Mucosa of gallbladder (tissue), 1 donor: ENCODE measurements at regions not wholly inside any gene's neighbourhood (a gene's known extent, or its start where the extent isn't known, plus 50 kb on each side); places are given as distances from the start of the nearest gene placed in this dataset.
"Not testable (repeated sequence)": the region's sequence is repeated elsewhere in the genome, so short reads cannot be mapped to it uniquely, and the experiment has no call there.

Experiments used
- DNase-seq: peaks from one replicate; pipeline ENCODE4 v3.0.0-alpha.2; 2020; ENCODE audit warnings: low spot score
- donor health status: DM: no; HTN: no; CAD: no.

DNA sequence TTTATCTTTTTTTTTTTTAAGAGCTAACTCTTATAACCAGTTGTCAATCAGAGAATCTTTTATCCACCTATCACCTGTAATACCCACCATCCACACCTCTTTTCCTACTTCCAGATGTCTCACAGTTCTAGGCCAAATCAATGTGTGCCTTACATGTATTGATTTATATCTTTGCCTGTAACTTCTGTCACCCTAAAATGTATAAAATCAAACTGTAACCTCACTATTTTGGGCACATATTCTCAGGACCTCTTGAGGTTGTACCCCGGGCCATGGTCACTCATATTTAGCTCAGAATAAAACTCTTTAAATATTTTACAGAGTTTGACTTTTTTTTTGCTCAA lies 404.7 kb upstream of the RORB start:
- no peak for DNase-seq

DNA sequence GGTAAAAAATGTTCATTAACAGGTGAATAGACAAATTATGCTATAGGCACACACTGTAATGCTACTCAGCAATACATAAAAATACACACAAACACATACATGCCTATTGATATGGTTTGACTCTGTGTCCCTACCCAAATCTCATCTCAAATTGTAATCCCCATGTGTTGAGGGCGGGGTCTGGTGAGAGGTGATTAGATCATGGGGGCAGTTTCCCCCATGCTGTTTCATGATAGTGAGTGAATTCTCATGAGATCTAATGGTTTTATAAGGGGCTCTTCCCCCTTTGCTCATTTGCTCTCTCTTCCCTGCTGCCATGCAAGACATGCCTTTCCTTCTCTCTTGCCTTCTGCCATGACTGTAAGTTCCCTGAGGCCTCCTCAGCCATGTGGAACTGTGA lies 403.1 kb upstream of the RORB start:
- DNase-seq: not testable (repeated sequence)

DNA sequence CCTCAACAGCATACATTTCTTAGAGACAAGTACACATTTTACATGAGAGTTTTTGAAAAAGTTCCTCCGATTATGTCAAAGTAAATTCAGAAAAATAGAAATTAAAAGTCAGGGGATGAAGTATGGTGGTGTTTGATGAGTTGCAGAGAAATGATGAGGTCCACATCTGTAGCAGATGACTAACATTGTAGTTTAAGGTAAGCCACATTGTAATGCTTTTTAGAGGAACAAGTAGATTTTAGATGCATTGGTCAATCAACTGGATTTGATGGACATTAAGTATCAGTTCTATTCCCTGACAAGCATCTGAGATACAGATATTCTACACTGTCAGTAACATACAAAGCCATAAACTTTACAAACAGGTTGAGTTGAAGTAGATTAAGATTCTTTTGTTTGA lies 402.4 kb upstream of the RORB start:
- no peak for DNase-seq

DNA sequence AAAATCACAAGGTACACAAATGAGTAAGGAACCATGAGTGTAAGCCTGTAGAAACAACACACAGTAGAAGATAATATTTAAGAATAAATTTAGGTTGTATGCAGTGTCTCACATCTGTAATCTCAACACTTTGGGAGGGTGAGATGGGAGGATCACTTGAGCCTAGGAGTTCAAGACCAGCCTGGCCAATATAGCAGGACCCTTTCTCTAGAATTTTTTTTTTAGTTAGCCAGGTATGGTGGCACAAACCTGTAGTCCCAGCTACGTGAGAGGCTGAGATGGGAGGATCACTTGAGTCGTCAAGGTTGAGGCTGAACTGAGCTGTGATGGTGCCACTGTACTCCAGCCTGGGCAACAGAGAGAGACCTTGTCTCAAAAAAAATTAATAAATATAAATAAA lies 401.2 kb upstream of the RORB start:
- DNase-seq: no peak

DNA sequence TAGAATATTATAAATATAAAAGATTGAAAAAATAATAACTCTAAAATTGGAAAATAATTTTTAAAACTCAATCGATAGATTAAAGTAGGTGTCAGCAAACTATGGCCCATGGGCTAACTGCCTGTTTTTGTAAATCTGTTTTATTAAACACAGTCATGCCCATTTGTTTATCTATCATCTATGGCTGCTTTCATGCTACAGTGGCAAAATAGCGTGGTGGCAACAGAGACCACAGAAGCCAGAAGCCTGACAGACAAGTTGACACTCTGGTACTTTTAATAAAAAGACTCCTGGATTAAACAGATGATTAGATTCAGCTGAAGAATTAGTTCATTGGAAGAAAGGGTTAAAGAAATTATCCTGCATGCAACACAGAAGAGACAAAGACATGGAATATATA lies 400.7 kb upstream of the RORB start:
- DNase-seq: no peak

DNA sequence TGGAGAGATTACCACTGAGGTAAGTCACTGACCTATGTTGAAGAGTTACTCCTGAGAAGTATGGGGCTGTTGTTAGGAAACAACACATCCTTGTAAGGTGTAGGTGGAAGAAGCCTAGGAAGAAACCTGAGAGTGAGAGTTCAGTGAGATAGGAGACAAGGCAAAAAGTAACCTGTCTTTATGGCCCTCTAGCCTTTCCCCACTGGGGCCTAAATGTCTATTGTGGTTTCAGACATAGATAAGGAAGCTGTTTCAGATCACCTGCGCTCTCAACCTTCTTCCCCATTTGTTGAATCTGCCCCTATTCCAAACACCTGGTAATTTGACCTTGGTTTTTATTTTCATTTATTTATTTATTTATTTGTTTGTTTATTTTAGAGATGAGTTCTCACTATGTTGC lies 397.1 kb upstream of the RORB start:
- no peak for DNase-seq

DNA sequence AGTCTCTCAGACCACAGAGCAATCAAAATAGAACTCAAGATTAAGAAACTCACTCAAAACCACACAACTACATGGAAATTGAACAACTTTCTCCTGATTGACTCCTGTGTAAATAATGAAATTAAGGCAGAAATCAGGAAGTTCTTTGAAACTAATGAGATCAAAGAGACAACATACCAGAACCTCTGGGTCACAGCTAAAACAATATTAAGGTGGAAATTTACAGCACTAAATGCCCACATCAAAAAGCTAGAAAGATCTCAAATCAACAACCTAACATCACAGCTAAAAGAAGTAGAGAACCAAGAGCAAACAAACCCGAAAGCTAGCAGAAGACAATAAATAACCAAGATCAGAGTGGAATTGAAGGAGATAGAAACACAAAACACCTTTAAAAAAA lies 395.0 kb upstream of the RORB start:
- DNase-seq: not testable (repeated sequence)

DNA sequence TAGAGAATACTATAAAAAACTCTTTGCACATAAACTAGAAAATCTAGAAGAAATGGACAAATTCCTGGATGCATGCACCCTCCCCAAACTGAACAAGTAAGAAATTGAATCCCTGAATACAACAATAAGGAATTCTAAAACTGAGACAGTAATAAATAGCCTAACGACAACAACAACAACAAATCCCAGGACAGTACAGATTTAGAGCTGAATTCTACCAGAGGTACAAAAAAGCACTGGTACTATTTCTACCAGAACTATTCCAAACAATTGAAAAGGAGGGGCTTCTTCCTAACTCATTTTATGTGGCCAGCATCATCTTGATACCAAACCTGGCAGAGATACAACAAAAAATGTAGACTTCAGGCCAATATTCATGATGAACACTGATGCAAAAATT lies 394.4 kb upstream of the RORB start:
- DNase-seq: no peak

DNA sequence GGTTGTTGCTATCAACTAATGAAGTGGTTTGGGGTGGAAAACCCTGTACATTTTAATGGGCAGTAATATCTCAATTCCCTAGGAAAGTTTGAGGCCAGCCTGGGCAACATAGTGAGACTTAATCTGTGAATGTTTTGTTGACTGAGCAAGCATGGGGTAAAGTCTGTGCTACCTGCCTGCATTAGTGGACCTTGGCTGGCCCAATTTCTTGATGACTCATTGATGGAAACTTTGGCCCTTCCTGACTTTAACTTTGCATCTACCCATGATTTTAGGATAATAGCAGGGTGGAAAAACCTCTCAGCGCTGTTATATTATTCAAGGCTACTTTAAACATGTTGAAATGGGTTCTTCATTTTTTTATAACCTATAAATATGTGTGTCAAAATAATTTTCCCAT lies 389.4 kb upstream of the RORB start:
- DNase-seq: no peak

DNA sequence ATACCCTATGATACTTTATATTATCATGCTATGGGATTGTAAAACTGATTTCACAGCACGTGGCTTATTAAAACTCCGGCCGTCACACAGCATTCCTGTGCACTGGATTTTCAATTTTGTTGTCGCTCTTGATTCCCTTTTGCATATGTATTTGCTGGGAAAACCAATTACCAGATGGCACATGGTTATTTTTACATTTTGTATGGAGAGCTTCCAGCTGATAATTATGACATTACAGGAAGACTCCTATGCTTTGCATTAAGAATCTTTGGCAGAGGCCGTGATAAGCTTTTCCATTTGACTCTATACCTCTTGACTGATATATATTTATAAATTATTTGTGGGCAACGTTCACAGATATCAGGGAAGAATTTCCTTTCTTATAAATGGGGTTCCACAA lies 381.2 kb upstream of the RORB start:
- no peak for DNase-seq

DNA sequence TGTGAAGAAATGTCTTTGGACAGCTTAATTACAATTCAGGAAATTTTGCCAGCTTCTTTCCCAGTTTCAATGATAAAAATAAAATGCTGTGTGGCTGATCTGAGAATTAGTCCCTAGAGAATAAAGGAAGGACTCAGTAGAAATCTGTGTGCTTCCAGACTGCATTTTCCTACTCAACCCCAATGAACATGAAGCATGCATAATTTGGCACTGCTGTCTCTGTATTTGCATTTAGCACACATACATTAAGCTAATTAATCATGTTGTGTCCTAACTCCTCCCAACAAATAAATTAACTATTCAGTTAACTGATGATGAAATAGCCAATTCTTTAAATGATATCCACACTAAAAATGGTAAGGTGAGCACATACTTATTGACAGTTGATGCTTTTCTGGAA lies 380.0 kb upstream of the RORB start:
- DNase-seq: no peak

DNA sequence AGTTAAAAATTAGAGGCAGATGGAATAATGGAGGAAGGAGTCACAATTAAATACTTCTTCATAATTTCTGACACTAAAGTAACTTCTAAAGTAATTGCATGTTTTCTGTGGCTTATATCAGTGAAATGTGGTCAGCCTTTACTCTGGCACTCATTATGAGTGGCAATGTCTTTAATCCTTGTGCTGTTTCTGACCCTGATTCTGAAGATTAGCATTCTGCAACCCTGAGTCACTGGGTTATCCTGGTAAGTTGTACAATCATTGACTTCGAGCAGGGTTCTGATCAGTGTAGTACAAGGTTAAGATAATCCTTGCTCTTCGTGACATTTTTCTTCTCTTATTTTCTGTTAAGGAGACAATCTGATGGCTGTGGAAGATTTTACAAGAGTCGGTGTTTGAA lies 379.4 kb upstream of the RORB start:
- no peak for DNase-seq

DNA sequence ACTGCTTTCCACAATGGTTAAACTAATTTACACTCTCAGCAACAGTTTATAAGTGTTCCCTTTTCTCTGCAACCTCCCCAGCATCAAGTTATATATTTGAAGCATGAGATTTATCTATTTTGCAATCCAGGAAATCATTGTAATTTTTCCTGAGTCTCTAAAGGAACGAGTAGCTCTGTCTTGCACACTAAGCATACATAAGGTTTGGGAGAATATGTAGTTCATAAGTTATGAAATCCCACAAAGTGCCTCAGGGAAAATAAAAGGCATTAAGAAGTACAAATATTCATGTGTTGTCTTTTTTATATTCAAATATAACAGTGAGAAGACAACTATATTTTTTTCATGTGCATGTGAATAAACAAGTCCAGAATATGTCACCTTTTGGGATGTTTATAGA lies 377.1 kb upstream of the RORB start:
- no peak for DNase-seq

DNA sequence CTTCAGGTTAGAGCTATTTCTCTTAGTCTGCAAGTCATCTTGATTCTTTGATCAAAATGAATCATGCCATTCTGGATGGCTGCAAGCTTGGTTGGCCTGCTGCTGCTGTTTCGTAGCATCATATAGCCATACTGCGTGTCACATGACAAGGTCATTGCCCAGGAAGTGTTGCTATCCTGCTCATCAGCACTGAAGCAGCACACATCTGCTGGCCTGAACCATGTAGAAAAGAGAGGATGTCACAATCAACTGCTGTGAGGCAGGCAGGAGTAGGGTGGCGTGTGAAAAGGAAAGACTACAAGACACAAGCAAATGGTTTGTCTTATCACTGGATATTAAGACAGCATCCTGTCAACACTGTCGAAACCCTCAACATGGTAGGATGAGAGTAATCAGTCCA lies 376.7 kb upstream of the RORB start:
- no peak for DNase-seq

DNA sequence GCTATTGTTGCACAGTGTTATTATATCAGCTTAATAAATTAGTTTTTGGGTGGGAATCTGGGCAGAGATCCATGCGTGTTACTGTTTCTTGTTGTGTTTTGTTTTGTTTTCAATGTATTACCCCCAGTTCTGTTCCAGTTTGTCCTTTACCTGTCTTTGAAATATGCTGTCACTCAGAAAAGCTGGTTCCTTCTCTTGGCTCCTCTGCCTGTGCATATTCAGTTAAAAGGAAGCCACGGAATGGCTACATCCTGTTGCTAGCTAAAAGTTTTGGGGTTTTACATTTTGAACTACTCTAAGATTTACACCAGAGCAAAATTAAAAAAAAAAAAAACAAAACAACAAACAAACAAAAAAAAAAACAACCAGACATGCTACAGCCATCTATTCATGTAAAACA lies 374.9 kb upstream of the RORB start:
- no peak for DNase-seq

DNA sequence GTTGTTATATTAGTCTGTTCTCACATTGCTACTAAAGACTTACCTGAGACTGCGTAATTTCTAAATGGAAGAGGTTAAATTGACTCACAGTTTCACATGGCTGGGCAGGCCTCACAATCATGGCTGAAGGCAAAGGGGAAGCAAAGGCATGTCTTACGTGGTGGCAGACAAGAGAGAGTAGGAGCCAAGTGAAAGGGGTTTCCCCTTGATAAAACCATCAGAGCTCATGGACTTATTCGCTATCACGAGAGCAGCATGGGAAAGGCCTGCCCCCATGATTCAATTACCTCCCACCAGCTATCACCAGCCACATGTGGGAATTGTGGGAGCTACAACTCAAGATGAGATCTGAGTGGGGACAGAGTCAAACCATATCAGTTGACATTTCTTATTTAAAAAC lies 374.5 kb upstream of the RORB start:
- DNase-seq: no peak

DNA sequence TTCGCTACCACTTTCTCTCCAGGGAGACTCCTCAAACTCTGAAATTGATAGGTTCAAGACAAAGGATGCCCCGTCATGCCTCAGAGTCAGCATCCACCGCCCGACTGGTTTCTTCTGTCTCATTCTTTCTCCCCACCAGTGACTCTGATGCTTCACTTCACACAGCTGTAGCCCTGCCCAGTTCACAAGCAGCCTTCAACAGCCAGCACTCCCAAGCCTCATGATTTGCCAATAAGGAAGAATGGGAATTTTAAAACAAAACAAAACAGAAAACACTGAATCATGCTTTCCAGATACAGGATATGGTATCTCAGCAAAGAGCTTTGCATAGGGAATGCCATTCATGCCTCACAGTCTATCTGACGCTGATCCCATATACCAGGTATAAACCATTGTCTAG lies 371.2 kb upstream of the RORB start:
- DNase-seq: no peak

DNA sequence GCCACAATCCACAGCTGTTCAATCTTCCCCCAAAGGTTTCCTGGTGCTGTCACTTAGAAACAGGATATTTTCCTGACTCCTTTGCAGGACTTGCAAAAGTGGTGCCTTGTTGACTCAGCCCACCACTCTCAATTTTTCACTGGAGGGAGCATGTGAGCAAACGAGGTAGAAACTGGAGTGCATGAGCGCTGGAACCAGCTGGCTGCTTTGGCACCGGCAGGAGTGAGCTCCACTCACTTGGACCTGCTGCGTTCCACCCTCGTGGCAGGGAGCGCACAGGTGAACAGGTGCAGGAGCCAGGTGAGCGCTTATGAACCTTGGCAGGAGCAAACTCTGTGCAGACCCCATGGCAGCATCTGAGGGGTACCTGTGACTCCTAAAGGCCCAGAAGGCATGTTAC lies 364.1 kb upstream of the RORB start:
- no peak for DNase-seq

DNA sequence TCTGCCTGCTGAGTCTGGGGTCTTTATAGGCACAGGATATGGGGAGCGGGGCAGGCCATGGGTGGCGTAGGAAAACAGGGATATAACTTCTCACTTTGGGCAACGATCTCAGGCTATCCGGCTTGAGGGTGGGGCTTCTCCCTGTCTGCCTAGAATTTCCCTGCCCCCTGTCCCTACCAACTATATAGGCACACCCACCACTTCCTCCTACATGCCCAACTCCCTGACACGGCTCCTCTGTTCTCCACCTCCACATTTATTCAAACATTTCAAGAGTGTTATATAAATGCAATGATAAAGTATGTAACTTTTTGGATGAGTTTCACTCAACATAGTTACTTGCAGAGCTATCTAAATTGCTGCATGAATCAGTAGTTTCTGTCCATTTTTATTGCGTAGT lies 363.2 kb upstream of the RORB start:
- no peak for DNase-seq

DNA sequence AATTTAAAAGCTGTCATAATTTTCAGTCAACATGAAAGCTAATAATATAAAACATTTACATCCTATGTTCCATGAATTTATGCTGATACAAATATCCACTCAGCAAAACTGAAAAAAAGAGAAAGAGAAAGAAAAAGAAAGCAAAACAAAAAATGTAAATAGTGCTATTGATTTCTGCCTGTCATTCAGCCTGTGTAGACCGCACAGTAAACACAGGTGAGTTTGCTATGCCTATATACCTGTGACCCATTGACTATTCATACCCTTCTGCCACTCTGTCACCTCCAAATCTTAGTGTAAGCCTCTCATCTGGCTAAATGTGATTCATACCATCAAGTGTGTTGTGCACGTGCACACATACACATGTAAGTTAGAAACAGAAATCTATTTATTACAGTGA lies 359.0 kb upstream of the RORB start:
- no peak for DNase-seq

DNA sequence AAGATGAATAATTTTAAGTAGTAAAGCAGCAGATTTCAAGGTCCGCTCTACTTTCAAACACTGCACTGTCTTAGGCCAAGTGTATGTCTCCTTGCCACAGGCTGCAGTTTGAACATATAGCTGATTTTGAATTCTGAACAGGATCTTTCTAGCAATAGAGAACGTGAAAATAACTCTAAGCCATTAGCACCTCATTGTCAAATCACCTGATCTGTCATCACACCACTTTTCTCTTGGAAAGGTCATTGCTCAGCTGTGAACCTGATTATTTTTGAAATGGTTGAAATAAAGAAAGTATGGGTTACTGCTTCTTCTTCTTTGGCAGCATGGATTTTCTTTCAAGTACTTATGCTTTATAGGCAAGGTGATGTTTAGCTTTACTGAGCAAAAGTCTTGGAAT lies 357.0 kb upstream of the RORB start:
- no peak for DNase-seq

DNA sequence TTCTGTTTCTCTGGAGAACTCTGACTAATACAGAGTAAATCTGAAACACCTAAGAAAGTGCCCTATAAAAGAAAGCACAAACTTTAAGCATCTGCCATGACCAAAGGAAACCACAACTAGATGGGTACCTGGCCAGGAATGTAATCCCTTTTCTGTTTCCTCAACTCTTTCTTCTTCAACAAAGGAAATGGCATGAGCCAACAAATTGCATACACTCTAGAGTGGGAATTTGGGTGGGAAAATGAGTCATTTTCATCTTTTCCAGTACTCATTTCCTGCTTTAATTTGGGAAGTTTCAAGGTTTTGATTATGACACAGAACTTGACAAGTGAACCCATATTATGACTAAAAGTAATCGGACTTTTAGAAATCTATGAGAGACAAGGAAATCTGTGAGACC lies 349.2 kb upstream of the RORB start:
- DNase-seq: no peak

DNA sequence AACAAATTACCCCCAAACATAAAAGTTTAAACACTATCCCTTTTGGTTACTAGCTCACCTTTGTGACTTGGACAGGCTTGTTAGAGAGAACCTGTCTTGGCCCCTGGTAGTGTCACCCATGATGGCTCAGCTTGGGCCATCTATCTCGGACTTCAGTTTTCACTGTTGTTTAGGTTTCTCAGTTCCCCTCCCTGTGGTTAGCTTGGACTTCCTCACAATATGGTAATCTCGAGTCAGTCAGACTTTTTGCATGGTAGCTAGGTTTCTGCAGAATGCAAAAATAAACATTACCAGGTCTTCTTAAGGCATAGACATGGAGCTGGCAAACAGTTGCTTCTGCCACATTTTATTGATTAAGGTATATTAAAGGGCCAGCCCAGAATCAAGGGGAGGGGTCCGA lies 324.3 kb upstream of the RORB start:
- no peak for DNase-seq

DNA sequence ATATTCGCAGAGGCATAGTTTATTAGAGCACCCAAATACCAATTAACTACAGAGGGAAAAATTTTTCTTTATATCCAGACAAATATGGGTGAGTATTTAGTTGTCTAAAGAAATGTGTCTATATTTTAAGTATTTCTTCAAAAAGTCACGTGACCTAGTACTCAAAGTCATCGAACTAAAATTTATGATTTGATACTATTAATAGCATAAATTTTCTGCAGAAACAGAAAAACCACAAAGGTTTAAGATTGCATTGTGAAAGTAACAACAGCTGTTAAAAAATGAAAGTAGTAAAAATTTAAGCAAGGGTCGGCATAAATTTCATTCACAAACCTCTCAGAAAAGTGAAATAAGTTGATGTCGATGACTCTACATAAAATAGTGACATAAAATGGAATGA lies 323.9 kb upstream of the RORB start:
- DNase-seq: no peak

DNA sequence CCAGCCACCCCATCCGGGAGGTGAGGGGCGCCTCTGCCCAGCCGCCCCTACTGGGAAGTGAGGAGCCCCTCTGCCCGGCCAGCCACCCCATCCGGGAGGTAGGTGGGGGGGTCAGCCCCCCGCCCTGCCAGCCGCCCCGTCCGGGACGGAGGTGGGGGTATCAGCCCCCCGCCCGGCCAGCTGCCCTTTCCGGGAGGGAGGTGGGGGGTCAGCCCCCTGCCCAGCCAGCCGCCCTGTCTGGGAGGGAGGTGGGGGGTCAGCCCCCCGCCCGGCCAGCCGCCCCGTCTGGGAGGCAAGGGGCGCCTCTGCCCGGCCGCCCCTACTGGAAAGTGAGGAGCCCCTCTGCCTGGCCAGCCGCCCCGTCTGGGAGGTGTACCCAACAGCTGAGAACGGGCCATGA lies 299.4 kb upstream of the RORB start:
- DNase-seq: not testable (repeated sequence)
